ENCODE measurements at regions not wholly inside any gene's neighbourhood (a gene's known extent, or its start where the extent isn't known, plus 50 kb on each side); places are given as distances from the start of the nearest gene placed in this dataset.

GRCh38 chr1:185654952-185655314, 79.3 kb upstream of the HMCN1 start:
- TF ChIP-seq ZNF513 (CRISPR knock-in tag; conservative IDR thresholded peaks at IDR 0.05) (no peak), POLR2AphosphoS5 (IDR thresholded peaks at IDR 0.05; ENCODE audit: low read depth, low read length) (no peak), ZNF644 (CRISPR knock-in tag; IDR thresholded peaks at IDR 0.05; ENCODE audit: low read depth) (no peak), ZNF121 (CRISPR knock-in tag; IDR thresholded peaks at IDR 0.05) (no peak), YEATS2 (CRISPR knock-in tag; IDR thresholded peaks at IDR 0.05; ENCODE audit: borderline replicate concordance) (no peak), DNMT1 (CRISPR knock-in tag; IDR thresholded peaks at IDR 0.05) (no peak), IKZF1 (IDR thresholded peaks at IDR 0.05) (no peak), ZNF746 (CRISPR knock-in tag; IDR thresholded peaks at IDR 0.05) (no peak), PRMT3 (CRISPR knock-in tag; IDR thresholded peaks at IDR 0.05; ENCODE audit: borderline replicate concordance, low read depth) (no peak), CBX1 (IDR thresholded peaks at IDR 0.05; ENCODE audit: low read depth) (no peak)
- TF ChIP-seq, protein P1, sequence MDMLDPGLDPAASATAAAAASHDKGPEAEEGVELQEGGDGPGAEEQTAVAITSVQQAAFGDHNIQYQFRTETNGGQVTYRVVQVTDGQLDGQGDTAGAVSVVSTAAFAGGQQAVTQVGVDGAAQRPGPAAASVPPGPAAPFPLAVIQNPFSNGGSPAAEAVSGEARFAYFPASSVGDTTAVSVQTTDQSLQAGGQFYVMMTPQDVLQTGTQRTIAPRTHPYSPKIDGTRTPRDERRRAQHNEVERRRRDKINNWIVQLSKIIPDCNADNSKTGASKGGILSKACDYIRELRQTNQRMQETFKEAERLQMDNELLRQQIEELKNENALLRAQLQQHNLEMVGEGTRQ (IDR thresholded peaks at IDR 0.05; ENCODE audit: low read depth, low read length), result no peak
- TF ChIP-seq, protein P1 (CRISPR knock-in tag; IDR thresholded peaks at IDR 0.05; ENCODE audit: borderline replicate concordance), result no peak
- TF ChIP-seq, protein P2, sequence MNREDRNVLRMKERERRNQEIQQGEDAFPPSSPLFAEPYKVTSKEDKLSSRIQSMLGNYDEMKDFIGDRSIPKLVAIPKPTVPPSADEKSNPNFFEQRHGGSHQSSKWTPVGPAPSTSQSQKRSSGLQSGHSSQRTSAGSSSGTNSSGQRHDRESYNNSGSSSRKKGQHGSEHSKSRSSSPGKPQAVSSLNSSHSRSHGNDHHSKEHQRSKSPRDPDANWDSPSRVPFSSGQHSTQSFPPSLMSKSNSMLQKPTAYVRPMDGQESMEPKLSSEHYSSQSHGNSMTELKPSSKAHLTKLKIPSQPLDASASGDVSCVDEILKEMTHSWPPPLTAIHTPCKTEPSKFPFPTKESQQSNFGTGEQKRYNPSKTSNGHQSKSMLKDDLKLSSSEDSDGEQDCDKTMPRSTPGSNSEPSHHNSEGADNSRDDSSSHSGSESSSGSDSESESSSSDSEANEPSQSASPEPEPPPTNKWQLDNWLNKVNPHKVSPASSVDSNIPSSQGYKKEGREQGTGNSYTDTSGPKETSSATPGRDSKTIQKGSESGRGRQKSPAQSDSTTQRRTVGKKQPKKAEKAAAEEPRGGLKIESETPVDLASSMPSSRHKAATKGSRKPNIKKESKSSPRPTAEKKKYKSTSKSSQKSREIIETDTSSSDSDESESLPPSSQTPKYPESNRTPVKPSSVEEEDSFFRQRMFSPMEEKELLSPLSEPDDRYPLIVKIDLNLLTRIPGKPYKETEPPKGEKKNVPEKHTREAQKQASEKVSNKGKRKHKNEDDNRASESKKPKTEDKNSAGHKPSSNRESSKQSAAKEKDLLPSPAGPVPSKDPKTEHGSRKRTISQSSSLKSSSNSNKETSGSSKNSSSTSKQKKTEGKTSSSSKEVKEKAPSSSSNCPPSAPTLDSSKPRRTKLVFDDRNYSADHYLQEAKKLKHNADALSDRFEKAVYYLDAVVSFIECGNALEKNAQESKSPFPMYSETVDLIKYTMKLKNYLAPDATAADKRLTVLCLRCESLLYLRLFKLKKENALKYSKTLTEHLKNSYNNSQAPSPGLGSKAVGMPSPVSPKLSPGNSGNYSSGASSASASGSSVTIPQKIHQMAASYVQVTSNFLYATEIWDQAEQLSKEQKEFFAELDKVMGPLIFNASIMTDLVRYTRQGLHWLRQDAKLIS (CRISPR knock-in tag; IDR thresholded peaks at IDR 0.05), result no peak
